ENCODE measurements at regions not wholly inside any gene's neighbourhood (a gene's known extent, or its start where the extent isn't known, plus 50 kb on each side); places are given as distances from the start of the nearest gene placed in this dataset.

- H3K4me1 ChIP-seq (ENCODE audit: control insufficient read depth, insufficient read depth, low read length) = no peaks in the 10 kb centered on the region
- H3K9me3 ChIP-seq (ENCODE audit: control insufficient read depth, low read length) = no peaks in the 10 kb centered on the region
- H3K27me3 ChIP-seq (ENCODE audit: control insufficient read depth, insufficient read depth, low read length) = no peaks in the 10 kb centered on the region
- no peaks in the 10 kb centered on the region for H3K36me3 ChIP-seq (ENCODE audit: control insufficient read depth, insufficient read depth, low read length)
- H3K4me3 ChIP-seq (ENCODE audit: low read length) = no peak overlapping the region
- H3K9ac ChIP-seq (ENCODE audit: low read length) = no peak overlapping the region
Measured at GRCh38 chr9:118538959-118539358, 830.3 kb downstream of the BRINP1 start.

DNA sequence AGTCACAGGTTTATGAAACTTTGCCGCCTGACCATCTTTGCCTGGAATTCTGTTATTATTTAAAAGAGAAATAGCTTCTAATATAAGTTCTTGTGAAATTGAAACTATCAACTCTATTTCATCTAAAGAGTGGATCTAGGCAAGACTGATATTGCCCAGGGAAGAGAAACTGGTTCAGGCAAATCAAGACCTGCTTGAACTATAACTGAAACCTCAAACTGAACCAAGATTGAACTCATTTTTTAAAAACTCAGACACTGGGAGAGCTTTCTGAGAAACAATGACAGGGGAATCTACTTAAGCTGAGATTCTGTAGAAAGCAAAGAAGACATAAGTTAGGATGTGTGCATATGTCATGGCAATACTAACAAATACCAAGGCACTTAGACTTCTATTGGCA lies 815.8 kb downstream of the BRINP1 start:
- Histone ChIP-seq H3K4me1 (ENCODE audit: control insufficient read depth, insufficient read depth, low read length) (no peaks in the 10 kb centered on the region), H3K9me3 (ENCODE audit: control insufficient read depth, low read length) (no peaks in the 10 kb centered on the region), H3K4me3 (ENCODE audit: low read length) (no peak overlapping the region), H3K36me3 (ENCODE audit: control insufficient read depth, insufficient read depth, low read length) (no peaks in the 10 kb centered on the region), H3K27me3 (ENCODE audit: control insufficient read depth, insufficient read depth, low read length) (no peaks in the 10 kb centered on the region), H3K9ac (ENCODE audit: low read length) (no peak overlapping the region)

DNA sequence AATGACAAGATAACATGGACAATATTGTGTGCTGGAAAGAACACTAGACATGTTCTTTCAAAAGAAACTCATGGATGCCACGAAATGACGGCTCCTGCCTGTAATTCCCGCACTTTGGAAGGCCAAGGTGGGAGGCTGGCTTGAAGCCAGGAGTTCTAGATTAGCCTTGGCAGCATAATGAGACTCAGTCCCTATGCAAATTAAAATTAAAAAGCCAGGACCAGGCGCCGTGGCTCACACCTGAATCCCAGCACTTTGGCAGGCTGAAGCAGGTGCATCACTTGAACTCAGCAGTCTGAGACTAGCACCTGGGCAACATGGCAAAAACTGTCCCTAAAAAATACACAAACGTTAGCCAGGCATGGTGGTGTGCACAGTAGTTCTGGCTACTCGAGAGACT lies 814.2 kb downstream of the BRINP1 start:
- Histone ChIP-seq H3K9me3 (ENCODE audit: control insufficient read depth, low read length) (no peaks in the 10 kb centered on the region), H3K4me3 (ENCODE audit: low read length) (no peak overlapping the region), H3K9ac (ENCODE audit: low read length) (no peak overlapping the region), H3K36me3 (ENCODE audit: control insufficient read depth, insufficient read depth, low read length) (no peaks in the 10 kb centered on the region), H3K4me1 (ENCODE audit: control insufficient read depth, insufficient read depth, low read length) (no peaks in the 10 kb centered on the region), H3K27me3 (ENCODE audit: control insufficient read depth, insufficient read depth, low read length) (no peaks in the 10 kb centered on the region)

DNA sequence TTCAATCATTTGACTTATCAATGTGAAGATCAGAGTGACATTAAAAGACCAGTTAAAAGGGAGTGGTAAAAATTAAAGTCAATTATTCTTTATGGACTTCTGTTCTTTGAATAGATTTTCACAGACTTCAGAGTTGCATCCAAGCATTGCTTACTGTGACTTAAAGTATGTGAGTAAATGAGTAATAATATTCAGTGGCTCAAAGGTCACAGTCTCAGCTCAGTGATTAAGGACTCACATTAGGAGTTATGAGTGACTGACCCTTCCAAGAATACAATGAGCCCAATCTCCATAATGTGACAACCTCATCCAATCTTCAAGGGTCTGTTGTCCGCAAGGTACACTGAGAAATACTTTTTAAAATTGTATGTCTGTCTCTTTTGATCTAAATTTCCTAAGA lies 811.2 kb downstream of the BRINP1 start:
- Histone ChIP-seq H3K4me3 (ENCODE audit: low read length) (no peak overlapping the region), H3K9ac (ENCODE audit: low read length) (no peak overlapping the region), H3K36me3 (ENCODE audit: control insufficient read depth, insufficient read depth, low read length) (no peaks in the 10 kb centered on the region), H3K4me1 (ENCODE audit: control insufficient read depth, insufficient read depth, low read length) (no peaks in the 10 kb centered on the region), H3K27me3 (ENCODE audit: control insufficient read depth, insufficient read depth, low read length) (no peaks in the 10 kb centered on the region), H3K9me3 (ENCODE audit: control insufficient read depth, low read length) (no peaks in the 10 kb centered on the region)

- H3K9me3 ChIP-seq (ENCODE audit: control insufficient read depth, low read length) = no peaks in the 10 kb centered on the region
- no peaks in the 10 kb centered on the region for H3K27me3 ChIP-seq (ENCODE audit: control insufficient read depth, insufficient read depth, low read length)
- no peak overlapping the region for H3K4me3 ChIP-seq (ENCODE audit: low read length)
- no peak overlapping the region for H3K9ac ChIP-seq (ENCODE audit: low read length)
- no peaks in the 10 kb centered on the region for H3K36me3 ChIP-seq (ENCODE audit: control insufficient read depth, insufficient read depth, low read length)
- H3K4me1 ChIP-seq (ENCODE audit: control insufficient read depth, insufficient read depth, low read length) = no peaks in the 10 kb centered on the region
Measured at GRCh38 chr9:118558891-118559290, 810.3 kb downstream of the BRINP1 start.

GRCh38 chr9:118561051-118561450 lies 808.2 kb downstream of the BRINP1 start:
- H3K9me3 ChIP-seq (ENCODE audit: control insufficient read depth, low read length) = no peaks in the 10 kb centered on the region
- H3K9ac ChIP-seq (ENCODE audit: low read length) = no peak overlapping the region
- H3K4me1 ChIP-seq (ENCODE audit: control insufficient read depth, insufficient read depth, low read length) = no peaks in the 10 kb centered on the region
- H3K36me3 ChIP-seq (ENCODE audit: control insufficient read depth, insufficient read depth, low read length) = no peaks in the 10 kb centered on the region
- no peaks in the 10 kb centered on the region for H3K27me3 ChIP-seq (ENCODE audit: control insufficient read depth, insufficient read depth, low read length)
- no peak overlapping the region for H3K4me3 ChIP-seq (ENCODE audit: low read length)

GRCh38 chr9:118563677-118564076 lies 805.6 kb downstream of the BRINP1 start:
- H3K4me1 ChIP-seq (ENCODE audit: control insufficient read depth, insufficient read depth, low read length) = no peaks in the 10 kb centered on the region
- no peaks in the 10 kb centered on the region for H3K27me3 ChIP-seq (ENCODE audit: control insufficient read depth, insufficient read depth, low read length)
- no peaks in the 10 kb centered on the region for H3K36me3 ChIP-seq (ENCODE audit: control insufficient read depth, insufficient read depth, low read length)
- H3K4me3 ChIP-seq (ENCODE audit: low read length) = no peak overlapping the region
- H3K9me3 ChIP-seq (ENCODE audit: control insufficient read depth, low read length) = no peaks in the 10 kb centered on the region
- H3K9ac ChIP-seq (ENCODE audit: low read length) = no peak overlapping the region

DNA sequence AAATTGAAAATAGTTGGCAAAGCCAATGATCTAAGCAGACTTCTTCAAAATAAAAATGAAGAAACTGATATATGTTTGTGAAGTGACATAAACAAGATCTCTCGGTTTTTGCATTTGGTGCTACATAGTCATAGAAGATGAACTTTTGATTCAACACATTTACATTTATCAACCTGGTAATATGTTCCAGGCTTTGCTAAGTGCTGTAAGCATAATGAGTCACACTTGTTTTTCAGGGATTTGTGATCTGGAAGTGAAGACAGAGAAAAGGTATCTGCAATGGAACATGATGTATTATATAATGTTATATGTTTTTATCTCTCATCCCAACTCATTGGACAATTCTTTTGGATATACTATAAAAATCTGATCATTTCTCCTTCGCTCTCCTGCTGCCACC lies 801.4 kb downstream of the BRINP1 start:
- no peaks in the 10 kb centered on the region for H3K36me3 ChIP-seq (ENCODE audit: control insufficient read depth, insufficient read depth, low read length)
- no peak overlapping the region for H3K9ac ChIP-seq (ENCODE audit: low read length)
- no peak overlapping the region for H3K4me3 ChIP-seq (ENCODE audit: low read length)
- no peaks in the 10 kb centered on the region for H3K4me1 ChIP-seq (ENCODE audit: control insufficient read depth, insufficient read depth, low read length)
- H3K27me3 ChIP-seq (ENCODE audit: control insufficient read depth, insufficient read depth, low read length) = no peaks in the 10 kb centered on the region
- H3K9me3 ChIP-seq (ENCODE audit: control insufficient read depth, low read length) = no peaks in the 10 kb centered on the region

DNA sequence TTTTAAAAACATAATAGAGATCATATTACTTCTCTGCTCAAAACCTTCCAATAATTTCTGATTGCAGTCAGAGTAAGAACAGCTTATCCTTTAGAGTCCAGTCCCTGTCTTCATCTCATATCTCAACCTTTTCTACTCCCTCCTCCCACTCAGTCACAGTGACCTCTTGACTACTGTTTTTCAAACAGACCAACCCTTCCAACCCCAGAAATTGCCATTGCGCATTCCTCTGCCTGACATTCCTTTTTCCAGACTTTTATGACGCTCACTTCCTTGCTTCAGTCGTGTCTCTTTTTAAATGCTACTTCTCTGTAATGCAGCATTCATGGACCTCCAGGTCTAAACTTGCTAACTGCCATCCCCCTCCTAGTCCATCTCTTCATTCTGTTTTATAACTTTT lies 800.5 kb downstream of the BRINP1 start:
- Histone ChIP-seq H3K4me1 (ENCODE audit: control insufficient read depth, insufficient read depth, low read length) (no peaks in the 10 kb centered on the region), H3K4me3 (ENCODE audit: low read length) (no peak overlapping the region), H3K27me3 (ENCODE audit: control insufficient read depth, insufficient read depth, low read length) (no peaks in the 10 kb centered on the region), H3K36me3 (ENCODE audit: control insufficient read depth, insufficient read depth, low read length) (no peaks in the 10 kb centered on the region), H3K9me3 (ENCODE audit: control insufficient read depth, low read length) (no peaks in the 10 kb centered on the region), H3K9ac (ENCODE audit: low read length) (no peak overlapping the region)

- H3K36me3 ChIP-seq (ENCODE audit: control insufficient read depth, insufficient read depth, low read length) = no peaks in the 10 kb centered on the region
- no peaks in the 10 kb centered on the region for H3K4me1 ChIP-seq (ENCODE audit: control insufficient read depth, insufficient read depth, low read length)
- H3K27me3 ChIP-seq (ENCODE audit: control insufficient read depth, insufficient read depth, low read length) = no peaks in the 10 kb centered on the region
- no peak overlapping the region for H3K4me3 ChIP-seq (ENCODE audit: low read length)
- no peak overlapping the region for H3K9ac ChIP-seq (ENCODE audit: low read length)
- H3K9me3 ChIP-seq (ENCODE audit: control insufficient read depth, low read length) = no peaks in the 10 kb centered on the region
Measured at GRCh38 chr9:118569148-118569547, 800.1 kb downstream of the BRINP1 start.

DNA sequence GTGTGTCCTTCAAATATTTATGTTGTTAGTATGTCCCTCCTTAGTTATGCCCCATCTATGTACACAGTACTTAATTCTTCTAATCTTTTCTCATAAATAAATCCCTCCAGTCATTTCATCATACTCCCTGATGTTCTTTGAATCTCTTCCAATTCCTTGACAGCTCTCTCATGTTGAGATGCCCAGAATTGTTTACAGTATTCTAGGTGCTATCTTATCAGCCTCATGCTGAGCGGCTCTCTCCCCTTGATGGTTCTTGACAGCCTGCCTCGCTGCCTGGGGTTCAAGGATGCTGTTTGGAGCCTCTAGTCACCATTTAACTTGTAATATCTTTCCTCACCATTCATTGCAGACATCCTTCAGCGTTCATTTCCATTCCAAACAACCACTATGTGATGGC lies 799.2 kb downstream of the BRINP1 start:
- Histone ChIP-seq H3K27me3 (ENCODE audit: control insufficient read depth, insufficient read depth, low read length) (no peaks in the 10 kb centered on the region), H3K9me3 (ENCODE audit: control insufficient read depth, low read length) (no peaks in the 10 kb centered on the region), H3K4me1 (ENCODE audit: control insufficient read depth, insufficient read depth, low read length) (no peaks in the 10 kb centered on the region), H3K4me3 (ENCODE audit: low read length) (no peak overlapping the region), H3K9ac (ENCODE audit: low read length) (no peak overlapping the region), H3K36me3 (ENCODE audit: control insufficient read depth, insufficient read depth, low read length) (no peaks in the 10 kb centered on the region)

GRCh38 chr9:118575341-118576070 lies 793.7 kb downstream of the BRINP1 start:
- Histone ChIP-seq H3K4me3 (ENCODE audit: low read length) (no peak overlapping the region), H3K4me1 (ENCODE audit: control insufficient read depth, insufficient read depth, low read length) (no peaks in the 10 kb centered on the region), H3K36me3 (ENCODE audit: control insufficient read depth, insufficient read depth, low read length) (no peaks in the 10 kb centered on the region), H3K9me3 (ENCODE audit: control insufficient read depth, low read length) (no peaks in the 10 kb centered on the region), H3K9ac (ENCODE audit: low read length) (no peak overlapping the region), H3K27me3 (ENCODE audit: control insufficient read depth, insufficient read depth, low read length) (no peaks in the 10 kb centered on the region)

GRCh38 chr9:118577121-118577520 lies 792.1 kb downstream of the BRINP1 start:
- Histone ChIP-seq H3K36me3 (ENCODE audit: control insufficient read depth, insufficient read depth, low read length) (no peaks in the 10 kb centered on the region), H3K9me3 (ENCODE audit: control insufficient read depth, low read length) (no peaks in the 10 kb centered on the region), H3K27me3 (ENCODE audit: control insufficient read depth, insufficient read depth, low read length) (no peaks in the 10 kb centered on the region), H3K9ac (ENCODE audit: low read length) (no peak overlapping the region), H3K4me1 (ENCODE audit: control insufficient read depth, insufficient read depth, low read length) (no peaks in the 10 kb centered on the region), H3K4me3 (ENCODE audit: low read length) (no peak overlapping the region)

Data from mucosa of stomach (tissue), 1 donor.